GM11168 (cell line): ENCODE measurements at regions not wholly inside any gene's neighbourhood (a gene's known extent, or its start where the extent isn't known, plus 50 kb on each side); places are given as distances from the start of the nearest gene placed in this dataset.

ENCODE experiments used
- in situ Hi-C: fragments of 300-500 bp; cut with MboI; formaldehyde crosslinking; loops from one replicate; pipeline ENCODE4 v1.12.0; 2022; ENCODE audit warnings: low sequenced_read_pairs; ENCODE audit not compliant: unreplicated experiment

- in situ Hi-C loops: no loop called here
Measured at GRCh38 chr13:24071423-24072075, 89.0 kb upstream of the SPATA13 start.

GRCh38 chr13:24073657-24074056 lies 86.9 kb upstream of the SPATA13 start:
- in situ Hi-C loops: no loop called here

GRCh38 chr13:24074678-24075077 lies 85.8 kb upstream of the SPATA13 start:
- in situ Hi-C loops: no loop called here

GRCh38 chr13:24075137-24075975 lies 85.2 kb upstream of the SPATA13 start:
- in situ Hi-C loops: no loop called here

GRCh38 chr13:24076109-24076508 lies 84.4 kb upstream of the SPATA13 start:
- in situ Hi-C loops: no loop called here

- in situ Hi-C loops: no loop called here
Measured at GRCh38 chr13:24076636-24077035, 83.9 kb upstream of the SPATA13 start.

- in situ Hi-C loops: no loop called here
Measured at GRCh38 chr13:24080134-24080533, 80.4 kb upstream of the SPATA13 start.

- in situ Hi-C loops: no loop called here
Measured at GRCh38 chr13:24081387-24081786, 79.1 kb upstream of the SPATA13 start.

GRCh38 chr13:24083141-24083540 lies 77.4 kb upstream of the SPATA13 start:
- in situ Hi-C loops: no loop called here

- in situ Hi-C loops: no loop called here
Measured at GRCh38 chr13:24083722-24084421, 76.6 kb upstream of the SPATA13 start.

- in situ Hi-C loops: no loop called here
Measured at GRCh38 chr13:24085662-24086061, 74.9 kb upstream of the SPATA13 start.

GRCh38 chr13:24086642-24087041 lies 73.9 kb upstream of the SPATA13 start:
- in situ Hi-C loops: no loop called here

- in situ Hi-C loops: no loop called here
Measured at GRCh38 chr13:24087605-24088225, 72.8 kb upstream of the SPATA13 start.

- in situ Hi-C loops: no loop called here
Measured at GRCh38 chr13:24090049-24090448, 70.5 kb upstream of the SPATA13 start.

GRCh38 chr13:24091080-24091479 lies 69.4 kb upstream of the SPATA13 start:
- in situ Hi-C loops: no loop called here

- in situ Hi-C loops: no loop called here
Measured at GRCh38 chr13:24092108-24092507, 68.4 kb upstream of the SPATA13 start.

GRCh38 chr13:24093047-24093446 lies 67.5 kb upstream of the SPATA13 start:
- in situ Hi-C loops: no loop called here

- in situ Hi-C loops: no loop called here
Measured at GRCh38 chr13:24096659-24097058, 63.9 kb upstream of the SPATA13 start.

- in situ Hi-C loops: no loop called here
Measured at GRCh38 chr13:24097064-24097463, 63.5 kb upstream of the SPATA13 start.

- in situ Hi-C loops: no loop called here
Measured at GRCh38 chr13:24097667-24098066, 62.9 kb upstream of the SPATA13 start.

GRCh38 chr13:24099490-24099889 lies 61.0 kb upstream of the SPATA13 start:
- in situ Hi-C loops: no loop called here
